SK-N-SH treated with all-trans-retinoic acid at 6 μM for 48 hours (cell line): ENCODE measurements at regions not wholly inside any gene's neighbourhood (a gene's known extent, or its start where the extent isn't known, plus 50 kb on each side); places are given as distances from the start of the nearest gene placed in this dataset.

Experiments used
- CSDC2 ChIP-seq: fragments of 250-450 bp; sonication (Bioruptor Pico); IDR thresholded peaks from 2 replicates; pipeline ENCODE4 v1.5.0; 2020; ENCODE audit warnings: mild to moderate bottlenecking, moderate library complexity
- TCF4 ChIP-seq: fragments of 250-450 bp; sonication (Bioruptor Pico); IDR thresholded peaks from 2 replicates; pipeline ENCODE4 v1.8.0; 2021; ENCODE audit warnings: mild to moderate bottlenecking, moderate library complexity, borderline replicate concordance
- ZFP3 ChIP-seq: fragments of 250-450 bp; sonication (Bioruptor Pico); IDR thresholded peaks from 2 replicates; pipeline ENCODE4 v1.5.0; 2020; ENCODE audit warnings: mild to moderate bottlenecking, moderate library complexity

DNA sequence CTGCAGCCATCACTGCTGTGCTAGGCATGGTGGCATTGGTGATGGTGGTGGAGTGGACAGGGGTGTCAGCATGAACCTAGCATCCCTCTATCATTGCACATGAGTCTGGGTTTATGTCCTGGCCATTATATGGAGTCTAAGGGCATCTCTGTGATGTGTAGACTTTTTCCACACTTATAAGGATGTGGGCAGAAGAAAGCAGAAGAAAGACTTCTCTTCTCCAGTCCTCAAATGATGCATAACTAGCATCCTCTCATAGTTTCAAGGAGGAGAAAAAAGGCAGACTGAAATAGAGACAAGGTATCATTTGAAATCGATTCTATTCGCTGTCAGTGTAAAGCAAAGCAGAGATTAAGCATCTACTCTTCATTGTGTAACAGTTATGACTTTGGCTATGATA, 140.0 kb upstream of the ATXN1 start:
- no peak for TF ChIP-seq ZFP3 (CRISPR knock-in tag)
- TF ChIP-seq CSDC2, result no peak
- TF ChIP-seq TCF4 (CRISPR knock-in tag), result no peak
